Neural cell (in vitro differentiated cells): ENCODE measurements at regions not wholly inside any gene's neighbourhood (a gene's known extent, or its start where the extent isn't known, plus 50 kb on each side); places are given as distances from the start of the nearest gene placed in this dataset.

Experiments
- H2AFZ ChIP-seq: fragments of 200-600, 300-800 bp; sonication (generic), shearing (Covaris generic); 2 replicates; pipeline ENCODE4 v1.6.0; 2014; ENCODE audit warnings: low read depth, mild to moderate bottlenecking, antibody characterized with exemption, low read length, moderate library complexity
- H3F3A ChIP-seq: fragments of 200-600 bp; shearing (Covaris generic); 2 replicates; pipeline ENCODE4 v1.6.1; 2016; ENCODE audit warnings: mild to moderate bottlenecking, moderate library complexity, mixed read lengths, antibody characterized with exemption, low read length; ENCODE audit not compliant: insufficient read depth, poor library complexity, severe bottlenecking
- H3K27ac ChIP-seq: fragments of 200-600, 300-800 bp; sonication (generic), shearing (Covaris generic); 2 replicates; pipeline ENCODE4 v1.5.1; 2014; ENCODE audit warnings: mild to moderate bottlenecking, low read length, moderate library complexity
- H3K27me3 ChIP-seq: fragments of 300-800, 200-600 bp; sonication (generic), shearing (Covaris generic); 2 replicates; pipeline ENCODE4 v1.6.0; 2014; ENCODE audit warnings: mild to moderate bottlenecking, low read depth, low read length, moderate library complexity; ENCODE audit not compliant: insufficient read depth
- H3K36me3 ChIP-seq: fragments of 300-800, 200-600 bp; sonication (generic), shearing (Covaris generic); 2 replicates; pipeline ENCODE4 v1.5.1; 2014; ENCODE audit warnings: mild to moderate bottlenecking, antibody characterized with exemption, low read length, moderate library complexity; ENCODE audit not compliant: insufficient read depth
- H3K4me2 ChIP-seq: fragments of 300-800, 200-600 bp; sonication (generic), shearing (Covaris generic); 2 replicates; pipeline ENCODE4 v1.6.0; 2014; ENCODE audit warnings: mild to moderate bottlenecking, low read length
- H3K4me3 ChIP-seq: fragments of 300-800, 200-600 bp; sonication (generic), shearing (Covaris generic); 2 replicates; pipeline ENCODE4 v1.5.1; 2014; ENCODE audit warnings: mild to moderate bottlenecking, low read length, moderate library complexity
- H3K79me2 ChIP-seq: fragments of 200-600 bp; shearing (Covaris generic); replicated peaks from 2 replicates; pipeline ENCODE4 v1.6.0; 2014; ENCODE audit warnings: mild to moderate bottlenecking, low read length, moderate library complexity; ENCODE audit not compliant: insufficient read depth
- H3K9ac ChIP-seq: fragments of 300-800, 200-600 bp; sonication (generic), shearing (Covaris generic); 2 replicates; pipeline ENCODE4 v1.6.1; 2016; ENCODE audit warnings: mild to moderate bottlenecking, low read length, mixed read lengths
- H3K9me2 ChIP-seq: fragments of 200-600 bp; shearing (Covaris generic); 2 replicates; pipeline ENCODE4 v1.6.1; 2016; ENCODE audit warnings: mild to moderate bottlenecking, low read length, mixed read lengths; ENCODE audit not compliant: insufficient read depth
- H3K9me3 ChIP-seq: fragments of 200-600, 300-800 bp; sonication (generic), shearing (Covaris generic); 2 replicates; pipeline ENCODE4 v1.6.1; 2016; ENCODE audit warnings: mild to moderate bottlenecking, mixed run types, low read length, moderate library complexity, mixed read lengths
- H4K20me1 ChIP-seq: fragments of 200-600 bp; shearing (Covaris generic); 2 replicates; pipeline ENCODE4 v1.6.1; 2016; ENCODE audit warnings: mild to moderate bottlenecking, mixed run types; ENCODE audit not compliant: insufficient read depth
- CTCF ChIP-seq: fragments of 450-650 bp; IDR thresholded peaks from 2 replicates; pipeline ENCODE4 v1.5.1; 2014; ENCODE audit warnings: antibody characterized with exemption, mild to moderate bottlenecking, moderate library complexity; ENCODE audit not compliant: poor library complexity, severe bottlenecking
- EP300 ChIP-seq: fragments of 450-650 bp; conservative IDR thresholded peaks from 2 replicates; pipeline ENCODE4 v1.6.1; 2014; ENCODE audit warnings: antibody characterized with exemption, mild to moderate bottlenecking, moderate library complexity; ENCODE audit not compliant: poor library complexity, severe bottlenecking
- EZH2 ChIP-seq: fragments of 200-600, 300-800 bp; shearing (Covaris generic), sonication (generic); IDR thresholded peaks from 2 replicates; pipeline ENCODE4 v1.6.1; 2014; ENCODE audit warnings: antibody characterized with exemption, low read length, borderline replicate concordance, mild to moderate bottlenecking; ENCODE audit not compliant: insufficient read depth, poor library complexity, severe bottlenecking
- MXI1 ChIP-seq: fragments of 450-650 bp; conservative IDR thresholded peaks from 2 replicates; pipeline ENCODE4 v1.6.1; 2014; ENCODE audit warnings: antibody characterized with exemption, mild to moderate bottlenecking; ENCODE audit not compliant: poor library complexity, severe bottlenecking
- POLR2AphosphoS5 ChIP-seq: IDR thresholded peaks from 2 replicates; pipeline ENCODE4 v1.6.1; 2012
- RAD21 ChIP-seq: fragments of 450-650 bp; conservative IDR thresholded peaks from 2 replicates; pipeline ENCODE4 v1.6.1; 2014; ENCODE audit warnings: antibody characterized with exemption, mild to moderate bottlenecking, moderate library complexity
- REST ChIP-seq: IDR thresholded peaks from 2 replicates; pipeline ENCODE4 v1.6.1; 2012; ENCODE audit warnings: borderline replicate concordance
- SMC3 ChIP-seq: fragments of 450-650 bp; conservative IDR thresholded peaks from 2 replicates; pipeline ENCODE4 v1.6.1; 2014; ENCODE audit warnings: antibody characterized with exemption, mild to moderate bottlenecking, moderate library complexity; ENCODE audit not compliant: poor library complexity
- TAF1 ChIP-seq: IDR thresholded peaks from 2 replicates; pipeline ENCODE4 v1.6.1; 2012; ENCODE audit warnings: low read depth

- no peak overlapping the region for H3K4me3 ChIP-seq
- TF ChIP-seq POLR2AphosphoS5, result no peak
- no peak for TF ChIP-seq TAF1
- no peak for TF ChIP-seq MXI1
- TF ChIP-seq REST, result no peak
- no peak for TF ChIP-seq EP300
- TF ChIP-seq RAD21, result no peak
- TF ChIP-seq SMC3, result no peak
- TF ChIP-seq EZH2, result no peak
- no peak for TF ChIP-seq CTCF
- H3K27me3 ChIP-seq, result no peaks in the 10 kb centered on the region
- no peaks in the 10 kb centered on the region for H4K20me1 ChIP-seq
- no peaks in the 10 kb centered on the region for H3K36me3 ChIP-seq
- H2AFZ ChIP-seq, result no peak overlapping the region
- H3K9me2 ChIP-seq, result no peaks in the 10 kb centered on the region
- no peaks in the 10 kb centered on the region for H3K9me3 ChIP-seq
- H3K4me2 ChIP-seq, result no peak overlapping the region
- no peak overlapping the region for H3K27ac ChIP-seq
- H3K79me2 ChIP-seq, result no peaks in the 10 kb centered on the region
- no peak overlapping the region for H3K9ac ChIP-seq
- no peaks in the 10 kb centered on the region for H3F3A ChIP-seq
These were observed 137.7 kb upstream of the RAPGEF2 start for GRCh38 chr4:158965226-158965625.

- TF ChIP-seq MXI1, result no peak
- no peak for TF ChIP-seq CTCF
- no peak for TF ChIP-seq POLR2AphosphoS5
- TF ChIP-seq REST, result no peak
- no peak for TF ChIP-seq EZH2
- no peak for TF ChIP-seq EP300
- TF ChIP-seq SMC3, result no peak
- TF ChIP-seq RAD21, result no peak
- no peak for TF ChIP-seq TAF1
- no peak overlapping the region for H3K4me3 ChIP-seq
- H3K36me3 ChIP-seq, result no peaks in the 10 kb centered on the region
- no peak overlapping the region for H3K9ac ChIP-seq
- no peaks in the 10 kb centered on the region for H3K79me2 ChIP-seq
- H2AFZ ChIP-seq, result no peak overlapping the region
- no peaks in the 10 kb centered on the region for H4K20me1 ChIP-seq
- no peak overlapping the region for H3K27ac ChIP-seq
- no peaks in the 10 kb centered on the region for H3K9me2 ChIP-seq
- no peaks in the 10 kb centered on the region for H3F3A ChIP-seq
- H3K27me3 ChIP-seq, result no peaks in the 10 kb centered on the region
- no peaks in the 10 kb centered on the region for H3K9me3 ChIP-seq
- H3K4me2 ChIP-seq, result no peak overlapping the region
These were observed 136.8 kb upstream of the RAPGEF2 start for GRCh38 chr4:158966091-158966490.
